ENCODE measurements at regions not wholly inside any gene's neighbourhood (a gene's known extent, or its start where the extent isn't known, plus 50 kb on each side); places are given as distances from the start of the nearest gene placed in this dataset.
A peak's percentile ranks its signal among the peaks of the same experiment; 100 is the strongest.

DNA sequence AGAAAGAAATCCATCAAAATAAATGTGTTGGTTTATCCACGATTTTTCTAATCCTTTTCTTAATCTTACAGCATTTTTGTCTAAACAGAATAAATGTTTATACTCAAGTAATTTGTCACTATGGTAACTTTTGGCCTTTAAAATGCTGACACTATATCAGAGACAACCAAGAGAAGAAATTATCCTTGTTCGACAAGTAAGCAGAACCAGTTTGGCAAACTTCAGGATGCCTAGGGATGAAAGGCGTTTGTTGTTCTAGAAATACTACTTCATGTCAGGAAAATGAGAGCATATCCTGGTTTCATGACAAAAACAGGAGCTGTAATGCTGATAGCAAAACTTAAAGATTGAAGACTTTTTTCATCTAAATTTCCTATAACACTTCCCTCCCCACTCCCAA is 308.0 kb upstream of the ATP11B start:
- H3K4me3 ChIP-seq (ENCODE audit: low read depth, low read length) = no peak overlapping the region
- TF ChIP-seq, protein P1, sequence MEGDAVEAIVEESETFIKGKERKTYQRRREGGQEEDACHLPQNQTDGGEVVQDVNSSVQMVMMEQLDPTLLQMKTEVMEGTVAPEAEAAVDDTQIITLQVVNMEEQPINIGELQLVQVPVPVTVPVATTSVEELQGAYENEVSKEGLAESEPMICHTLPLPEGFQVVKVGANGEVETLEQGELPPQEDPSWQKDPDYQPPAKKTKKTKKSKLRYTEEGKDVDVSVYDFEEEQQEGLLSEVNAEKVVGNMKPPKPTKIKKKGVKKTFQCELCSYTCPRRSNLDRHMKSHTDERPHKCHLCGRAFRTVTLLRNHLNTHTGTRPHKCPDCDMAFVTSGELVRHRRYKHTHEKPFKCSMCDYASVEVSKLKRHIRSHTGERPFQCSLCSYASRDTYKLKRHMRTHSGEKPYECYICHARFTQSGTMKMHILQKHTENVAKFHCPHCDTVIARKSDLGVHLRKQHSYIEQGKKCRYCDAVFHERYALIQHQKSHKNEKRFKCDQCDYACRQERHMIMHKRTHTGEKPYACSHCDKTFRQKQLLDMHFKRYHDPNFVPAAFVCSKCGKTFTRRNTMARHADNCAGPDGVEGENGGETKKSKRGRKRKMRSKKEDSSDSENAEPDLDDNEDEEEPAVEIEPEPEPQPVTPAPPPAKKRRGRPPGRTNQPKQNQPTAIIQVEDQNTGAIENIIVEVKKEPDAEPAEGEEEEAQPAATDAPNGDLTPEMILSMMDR (IDR thresholded peaks at IDR 0.05; ENCODE audit: control insufficient read depth, extremely low read depth, insufficient read depth) = no peak
- peak; percentile 43 for DNase-seq (ENCODE audit: low read depth)

DNA sequence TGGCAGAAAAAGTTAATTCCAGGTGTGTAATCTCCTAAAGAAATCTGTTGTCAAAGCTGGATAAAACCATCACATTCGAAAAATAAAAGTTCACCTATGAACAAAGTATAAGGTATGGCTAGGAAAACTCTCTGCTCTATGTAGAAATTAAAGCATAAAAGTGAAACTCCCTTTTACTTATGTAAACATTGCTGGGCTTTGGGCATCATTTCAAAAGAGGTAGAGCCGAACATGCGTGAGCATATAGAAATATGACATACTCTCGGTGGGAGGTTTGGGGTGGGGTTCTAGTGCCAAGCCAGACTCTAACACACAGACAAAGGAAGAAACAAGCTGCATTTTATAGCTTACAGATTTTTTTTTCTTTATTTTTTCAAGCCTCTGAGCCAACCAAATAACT is 306.8 kb upstream of the ATP11B start:
- TF ChIP-seq, protein P1 (IDR thresholded peaks at IDR 0.05; ENCODE audit: control insufficient read depth, extremely low read depth, insufficient read depth) = no peak
- H3K4me3 ChIP-seq (ENCODE audit: low read depth, low read length) = no peak overlapping the region
- DNase-seq (ENCODE audit: low read depth) = no peak

DNA sequence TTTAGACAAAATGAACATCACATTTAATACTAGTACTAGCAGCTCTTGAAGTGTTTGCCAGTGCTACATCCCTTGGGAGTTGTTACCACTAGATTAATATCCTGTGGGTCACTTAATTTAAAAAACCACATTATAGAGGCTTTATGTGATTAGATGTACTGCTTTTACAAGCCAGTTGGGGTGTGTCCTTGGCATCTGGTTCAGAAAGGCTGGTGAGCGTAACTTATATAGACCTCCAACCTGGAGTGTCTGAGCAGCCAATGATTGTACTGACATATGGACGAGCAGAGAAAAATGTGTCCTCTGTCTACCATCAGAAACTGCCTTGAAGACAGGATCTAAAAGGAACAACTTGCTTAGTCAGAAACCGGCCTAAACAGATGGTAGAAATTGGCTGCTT is 306.2 kb upstream of the ATP11B start:
- DNase-seq (ENCODE audit: low read depth) = no peak
- TF ChIP-seq, protein P1 (IDR thresholded peaks at IDR 0.05; ENCODE audit: control insufficient read depth, extremely low read depth, insufficient read depth) = no peak
- no peak overlapping the region for H3K4me3 ChIP-seq (ENCODE audit: low read depth, low read length)

DNA sequence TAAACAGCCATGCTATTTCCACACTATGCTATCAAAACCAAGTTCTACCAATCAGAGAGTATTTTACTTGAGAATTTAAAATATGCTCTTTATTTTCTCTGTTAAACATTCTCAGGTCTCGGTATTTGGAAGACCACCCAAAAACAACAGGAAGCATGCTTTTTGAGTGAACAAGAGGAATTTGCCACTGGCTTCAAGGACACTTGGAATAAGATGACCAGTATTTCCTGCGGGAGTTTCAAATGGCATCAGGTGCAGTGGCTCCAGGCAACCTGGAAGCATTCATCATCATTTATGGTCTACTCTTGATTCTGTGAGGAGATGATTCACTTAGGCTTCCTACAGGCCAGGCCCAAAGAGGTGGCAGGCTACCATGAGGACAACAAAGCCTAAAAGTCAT is 305.7 kb upstream of the ATP11B start:
- DNase-seq (ENCODE audit: low read depth) = no peak
- TF ChIP-seq, protein P1 (IDR thresholded peaks at IDR 0.05; ENCODE audit: control insufficient read depth, extremely low read depth, insufficient read depth) = no peak
- H3K4me3 ChIP-seq (ENCODE audit: low read depth, low read length) = no peak overlapping the region

DNA sequence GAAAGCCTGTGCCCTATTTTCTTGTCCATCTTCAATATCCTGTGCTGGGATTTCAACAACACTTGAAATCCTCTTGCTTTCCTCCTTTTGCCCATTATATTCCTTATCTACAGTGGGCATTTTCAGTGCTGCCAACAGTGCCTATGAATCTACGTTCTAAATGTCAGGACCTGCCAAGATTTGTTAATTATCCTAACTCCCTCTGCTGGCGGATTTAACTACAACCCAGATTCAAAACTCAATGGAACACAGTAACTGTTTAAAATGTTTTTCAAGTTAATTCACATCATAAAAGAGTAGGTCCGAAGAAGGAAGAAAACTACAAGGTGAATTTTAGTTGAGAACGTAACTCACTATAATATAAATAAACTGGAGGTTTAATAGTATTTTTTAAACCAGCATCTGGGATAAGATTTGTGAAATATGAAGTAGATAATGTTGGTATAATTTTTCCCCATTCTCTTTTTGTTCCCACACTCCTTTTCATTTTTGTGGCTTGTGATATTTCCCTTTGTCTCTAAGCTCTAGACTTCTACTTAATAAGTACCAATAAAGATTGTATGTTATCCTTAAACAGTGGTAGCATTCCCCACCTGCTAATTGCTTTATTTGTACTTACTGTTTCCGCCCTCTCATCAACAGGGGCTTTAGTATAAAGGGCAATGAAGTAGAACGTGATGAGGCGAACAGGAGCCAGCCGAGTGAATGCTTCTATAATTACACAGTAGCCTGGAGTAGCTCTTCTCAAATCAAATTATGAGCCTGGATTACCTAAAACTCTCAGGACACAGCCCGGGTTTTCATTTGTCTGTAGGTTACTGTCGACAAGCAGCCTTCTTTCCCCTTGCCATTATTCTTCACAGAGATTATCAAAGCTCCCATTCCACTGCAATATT is 302.5 kb upstream of the ATP11B start:
- DNase-seq (ENCODE audit: low read depth) = peak; percentile 18
- TF ChIP-seq, protein P1 (IDR thresholded peaks at IDR 0.05; ENCODE audit: control insufficient read depth, extremely low read depth, insufficient read depth) = peak; percentile 62
- no peak overlapping the region for H3K4me3 ChIP-seq (ENCODE audit: low read depth, low read length)

DNA sequence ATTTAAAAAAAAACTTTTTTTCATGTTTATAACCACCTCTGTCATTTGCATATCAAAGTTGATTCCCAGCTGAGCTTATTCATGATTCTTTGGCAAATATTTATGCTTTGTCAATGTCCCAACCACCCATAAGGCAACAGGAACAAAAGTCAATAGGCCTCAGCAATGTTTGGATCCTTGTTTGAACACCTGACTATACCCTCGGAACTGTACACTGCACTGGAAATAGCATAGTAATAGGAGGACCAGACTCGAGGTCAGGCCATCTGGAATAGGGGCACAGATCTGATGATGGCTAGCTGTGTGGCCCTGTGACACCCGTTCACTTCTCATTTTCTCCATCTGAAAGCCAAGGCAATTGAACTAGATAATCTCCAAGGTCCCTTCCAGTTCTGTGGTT is 301.7 kb upstream of the ATP11B start:
- TF ChIP-seq, protein P1 (IDR thresholded peaks at IDR 0.05; ENCODE audit: control insufficient read depth, extremely low read depth, insufficient read depth) = no peak
- peak; percentile 17 for DNase-seq (ENCODE audit: low read depth)
- H3K4me3 ChIP-seq (ENCODE audit: low read depth, low read length) = no peak overlapping the region

DNA sequence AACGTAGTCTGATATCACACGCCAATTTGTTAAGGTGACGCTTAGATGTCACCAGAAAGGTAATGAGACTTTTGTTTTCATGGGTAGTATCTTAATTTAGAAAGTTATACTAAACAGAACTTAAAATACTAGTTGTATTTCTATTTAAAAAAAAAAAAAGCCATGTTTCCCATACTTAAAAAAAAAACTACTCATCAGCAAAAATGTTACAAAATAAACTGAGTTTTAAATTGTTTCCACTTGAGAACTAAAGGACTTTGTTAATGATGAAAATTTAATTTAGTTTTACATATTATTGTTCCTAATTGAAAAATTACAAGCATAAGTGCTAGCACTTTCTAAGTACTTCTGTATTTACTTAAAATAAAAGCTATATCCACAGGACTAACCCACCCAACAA is 300.8 kb upstream of the ATP11B start:
- no peak for DNase-seq (ENCODE audit: low read depth)
- H3K4me3 ChIP-seq (ENCODE audit: low read depth, low read length) = no peak overlapping the region
- TF ChIP-seq, protein P1 (IDR thresholded peaks at IDR 0.05; ENCODE audit: control insufficient read depth, extremely low read depth, insufficient read depth) = no peak

Data from LNCaP clone FGC (cell line).